ENCODE measurements at regions not wholly inside any gene's neighbourhood (a gene's known extent, or its start where the extent isn't known, plus 50 kb on each side); places are given as distances from the start of the nearest gene placed in this dataset.

DNA sequence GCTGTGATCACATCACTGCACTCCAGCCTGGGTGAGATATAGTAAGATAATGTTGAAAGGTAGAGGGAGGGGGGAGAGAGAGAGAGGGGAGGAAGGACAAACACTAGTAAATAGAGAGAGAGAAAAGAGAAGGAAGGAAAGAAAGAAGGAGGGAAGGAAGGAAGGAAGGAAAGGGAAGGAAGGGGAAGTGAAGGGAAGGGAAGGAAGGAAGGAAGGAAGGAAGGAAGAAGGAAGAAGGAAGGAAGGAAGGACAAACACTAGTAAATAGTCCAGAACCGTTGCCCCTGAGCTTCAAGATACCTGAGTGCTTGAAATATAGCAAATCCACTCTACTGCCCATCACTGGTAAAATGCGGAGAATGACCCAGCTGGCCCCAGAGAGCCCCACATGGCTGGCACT, 156.5 kb upstream of the ZNF507 start:
- no peak overlapping the region for H3K4me3 ChIP-seq (replicated peaks; ENCODE audit: insufficient read depth, low read length)
- H3K27me3 ChIP-seq (ENCODE audit: insufficient read depth, poor library complexity, severe bottlenecking), result no peaks in the 10 kb centered on the region
- no peak overlapping the region for H3K27ac ChIP-seq (replicated peaks)
- DNase-seq (ENCODE audit: low read depth in 1 of 2, low spot score in 1 of 2), result no peak
- TF ChIP-seq SPI1 (IDR thresholded peaks at IDR 0.05; ENCODE audit: borderline replicate concordance, low read depth) (no peak), POLR2AphosphoS5 (IDR thresholded peaks at IDR 0.05; ENCODE audit: low read depth) (no peak), GABPA (IDR thresholded peaks at IDR 0.05; ENCODE audit: low read depth) (no peak)
- TF ChIP-seq, protein P1, sequence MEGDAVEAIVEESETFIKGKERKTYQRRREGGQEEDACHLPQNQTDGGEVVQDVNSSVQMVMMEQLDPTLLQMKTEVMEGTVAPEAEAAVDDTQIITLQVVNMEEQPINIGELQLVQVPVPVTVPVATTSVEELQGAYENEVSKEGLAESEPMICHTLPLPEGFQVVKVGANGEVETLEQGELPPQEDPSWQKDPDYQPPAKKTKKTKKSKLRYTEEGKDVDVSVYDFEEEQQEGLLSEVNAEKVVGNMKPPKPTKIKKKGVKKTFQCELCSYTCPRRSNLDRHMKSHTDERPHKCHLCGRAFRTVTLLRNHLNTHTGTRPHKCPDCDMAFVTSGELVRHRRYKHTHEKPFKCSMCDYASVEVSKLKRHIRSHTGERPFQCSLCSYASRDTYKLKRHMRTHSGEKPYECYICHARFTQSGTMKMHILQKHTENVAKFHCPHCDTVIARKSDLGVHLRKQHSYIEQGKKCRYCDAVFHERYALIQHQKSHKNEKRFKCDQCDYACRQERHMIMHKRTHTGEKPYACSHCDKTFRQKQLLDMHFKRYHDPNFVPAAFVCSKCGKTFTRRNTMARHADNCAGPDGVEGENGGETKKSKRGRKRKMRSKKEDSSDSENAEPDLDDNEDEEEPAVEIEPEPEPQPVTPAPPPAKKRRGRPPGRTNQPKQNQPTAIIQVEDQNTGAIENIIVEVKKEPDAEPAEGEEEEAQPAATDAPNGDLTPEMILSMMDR (IDR thresholded peaks at IDR 0.05; ENCODE audit: insufficient read depth, low read length), result no peak
- TF ChIP-seq, protein P2, sequence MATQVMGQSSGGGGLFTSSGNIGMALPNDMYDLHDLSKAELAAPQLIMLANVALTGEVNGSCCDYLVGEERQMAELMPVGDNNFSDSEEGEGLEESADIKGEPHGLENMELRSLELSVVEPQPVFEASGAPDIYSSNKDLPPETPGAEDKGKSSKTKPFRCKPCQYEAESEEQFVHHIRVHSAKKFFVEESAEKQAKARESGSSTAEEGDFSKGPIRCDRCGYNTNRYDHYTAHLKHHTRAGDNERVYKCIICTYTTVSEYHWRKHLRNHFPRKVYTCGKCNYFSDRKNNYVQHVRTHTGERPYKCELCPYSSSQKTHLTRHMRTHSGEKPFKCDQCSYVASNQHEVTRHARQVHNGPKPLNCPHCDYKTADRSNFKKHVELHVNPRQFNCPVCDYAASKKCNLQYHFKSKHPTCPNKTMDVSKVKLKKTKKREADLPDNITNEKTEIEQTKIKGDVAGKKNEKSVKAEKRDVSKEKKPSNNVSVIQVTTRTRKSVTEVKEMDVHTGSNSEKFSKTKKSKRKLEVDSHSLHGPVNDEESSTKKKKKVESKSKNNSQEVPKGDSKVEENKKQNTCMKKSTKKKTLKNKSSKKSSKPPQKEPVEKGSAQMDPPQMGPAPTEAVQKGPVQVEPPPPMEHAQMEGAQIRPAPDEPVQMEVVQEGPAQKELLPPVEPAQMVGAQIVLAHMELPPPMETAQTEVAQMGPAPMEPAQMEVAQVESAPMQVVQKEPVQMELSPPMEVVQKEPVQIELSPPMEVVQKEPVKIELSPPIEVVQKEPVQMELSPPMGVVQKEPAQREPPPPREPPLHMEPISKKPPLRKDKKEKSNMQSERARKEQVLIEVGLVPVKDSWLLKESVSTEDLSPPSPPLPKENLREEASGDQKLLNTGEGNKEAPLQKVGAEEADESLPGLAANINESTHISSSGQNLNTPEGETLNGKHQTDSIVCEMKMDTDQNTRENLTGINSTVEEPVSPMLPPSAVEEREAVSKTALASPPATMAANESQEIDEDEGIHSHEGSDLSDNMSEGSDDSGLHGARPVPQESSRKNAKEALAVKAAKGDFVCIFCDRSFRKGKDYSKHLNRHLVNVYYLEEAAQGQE (IDR thresholded peaks at IDR 0.05; ENCODE audit: insufficient replicate concordance, low read depth), result no peak

DNA sequence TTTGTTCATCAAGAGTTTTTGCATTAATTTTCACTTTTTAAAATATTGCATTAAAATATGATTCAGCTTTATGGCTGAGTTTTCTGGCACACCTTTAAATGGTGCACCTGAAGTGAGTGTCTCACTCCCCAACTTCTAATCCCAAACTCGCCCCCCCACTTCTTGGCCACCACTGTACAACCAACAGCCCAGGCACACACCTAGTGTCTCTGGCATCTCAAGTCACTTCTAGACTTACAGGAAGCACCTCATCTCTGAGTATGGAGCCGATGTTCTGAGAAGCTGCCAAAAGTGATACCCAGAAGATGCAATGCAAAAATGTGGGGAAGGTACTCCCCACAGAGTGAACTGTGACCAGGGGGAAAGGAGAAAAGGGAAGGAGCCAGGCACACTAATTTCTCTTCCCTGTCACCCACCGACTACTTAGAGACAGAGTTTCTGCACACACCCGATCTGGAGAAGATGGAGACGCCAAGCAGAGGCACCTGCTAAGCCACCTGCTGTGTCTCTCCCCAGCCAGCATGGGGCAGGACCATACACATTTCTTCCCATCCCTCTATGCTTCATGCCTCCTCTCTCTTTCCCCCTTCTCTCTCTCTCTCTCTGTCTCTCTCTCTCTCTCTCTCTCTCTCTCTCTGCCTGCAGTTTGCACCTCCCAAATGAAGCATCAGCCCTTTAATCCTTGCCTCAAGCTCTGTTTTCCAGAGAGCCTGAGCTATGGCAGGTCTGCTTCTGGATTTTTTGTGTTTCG, 155.3 kb upstream of the ZNF507 start:
- TF ChIP-seq, protein P1 (IDR thresholded peaks at IDR 0.05; ENCODE audit: insufficient read depth, low read length), result no peak
- TF ChIP-seq GABPA (IDR thresholded peaks at IDR 0.05; ENCODE audit: low read depth), result no peak
- no peak for TF ChIP-seq POLR2AphosphoS5 (IDR thresholded peaks at IDR 0.05; ENCODE audit: low read depth)
- TF ChIP-seq, protein P2 (IDR thresholded peaks at IDR 0.05; ENCODE audit: insufficient replicate concordance, low read depth), result no peak
- TF ChIP-seq SPI1 (IDR thresholded peaks at IDR 0.05; ENCODE audit: borderline replicate concordance, low read depth), result no peak
- H3K27ac ChIP-seq (replicated peaks), result no peak overlapping the region
- no peak for DNase-seq (ENCODE audit: low read depth in 1 of 2, low spot score in 1 of 2)
- no peaks in the 10 kb centered on the region for H3K27me3 ChIP-seq (ENCODE audit: insufficient read depth, poor library complexity, severe bottlenecking)
- no peak overlapping the region for H3K4me3 ChIP-seq (replicated peaks; ENCODE audit: insufficient read depth, low read length)

DNA sequence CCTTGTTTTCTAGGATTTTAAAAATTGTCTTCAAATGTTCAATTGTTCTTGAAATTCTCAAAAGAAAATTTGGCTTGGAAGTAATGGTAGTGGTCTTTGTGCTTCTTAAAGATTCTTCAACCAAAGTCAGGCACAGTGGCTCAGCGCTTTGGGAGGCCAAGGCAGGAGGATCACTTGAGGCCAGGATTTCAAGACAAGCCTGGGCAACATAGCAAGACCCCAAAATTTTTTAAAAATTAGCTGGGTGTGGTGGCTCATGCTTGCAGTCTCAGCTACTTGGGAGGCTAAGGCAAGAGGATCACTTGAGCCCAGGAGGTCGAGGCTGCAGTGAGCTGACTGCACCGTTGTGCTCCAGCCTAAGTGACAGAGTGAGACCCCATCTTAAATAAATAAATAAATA, 153.5 kb upstream of the ZNF507 start:
- Histone ChIP-seq H3K4me3 (replicated peaks; ENCODE audit: insufficient read depth, low read length) (no peak overlapping the region), H3K27me3 (ENCODE audit: insufficient read depth, poor library complexity, severe bottlenecking) (no peaks in the 10 kb centered on the region), H3K27ac (replicated peaks) (no peak overlapping the region)
- DNase-seq (ENCODE audit: low read depth in 1 of 2, low spot score in 1 of 2), result no peak
- TF ChIP-seq SPI1 (IDR thresholded peaks at IDR 0.05; ENCODE audit: borderline replicate concordance, low read depth), result no peak
- TF ChIP-seq GABPA (IDR thresholded peaks at IDR 0.05; ENCODE audit: low read depth), result no peak
- no peak for TF ChIP-seq POLR2AphosphoS5 (IDR thresholded peaks at IDR 0.05; ENCODE audit: low read depth)
- TF ChIP-seq, protein P1 (IDR thresholded peaks at IDR 0.05; ENCODE audit: insufficient read depth, low read length), result no peak
- TF ChIP-seq, protein P2 (IDR thresholded peaks at IDR 0.05; ENCODE audit: insufficient replicate concordance, low read depth), result no peak

Data from HL-60 (cell line).